ENCODE measurements at regions not wholly inside any gene's neighbourhood (a gene's known extent, or its start where the extent isn't known, plus 50 kb on each side); places are given as distances from the start of the nearest gene placed in this dataset.
"Not testable (repeated sequence)": the region's sequence is repeated elsewhere in the genome, so short reads cannot be mapped to it uniquely, and the experiment has no call there.

DNA sequence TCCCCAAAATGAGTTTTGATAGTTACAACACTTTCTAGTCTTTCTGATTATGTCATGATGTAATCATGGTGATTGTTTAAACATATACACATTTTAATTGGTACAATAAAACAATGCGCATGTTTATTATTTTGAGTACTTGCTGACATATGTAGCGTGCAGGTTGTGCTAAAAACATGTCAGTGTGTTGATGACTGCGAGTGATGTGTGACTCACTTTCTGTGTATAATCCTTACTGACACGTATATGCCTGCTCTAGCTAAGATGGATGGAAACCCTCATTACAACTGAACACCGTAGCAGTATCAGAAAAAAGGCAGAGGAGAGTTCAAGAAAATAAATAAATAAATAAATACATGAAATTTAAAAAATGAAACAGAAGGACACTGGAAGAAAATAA, 1552.4 kb upstream of the FLRT2 start:
- Histone ChIP-seq H3K4me3 (no peak overlapping the region), H3K4me1 (no peaks in the 10 kb centered on the region), H3K36me3 (no peaks in the 10 kb centered on the region), H3K27ac (no peak overlapping the region), H3K9me3 (no peaks in the 10 kb centered on the region), H3K27me3 (no peaks in the 10 kb centered on the region)
- TF ChIP-seq POLR2AphosphoS5 (IDR thresholded peaks at IDR 0.05) (no peak), POLR2A (IDR thresholded peaks at IDR 0.05) (no peak), EP300 (IDR thresholded peaks at IDR 0.05) (no peak)
- TF ChIP-seq, protein P1, sequence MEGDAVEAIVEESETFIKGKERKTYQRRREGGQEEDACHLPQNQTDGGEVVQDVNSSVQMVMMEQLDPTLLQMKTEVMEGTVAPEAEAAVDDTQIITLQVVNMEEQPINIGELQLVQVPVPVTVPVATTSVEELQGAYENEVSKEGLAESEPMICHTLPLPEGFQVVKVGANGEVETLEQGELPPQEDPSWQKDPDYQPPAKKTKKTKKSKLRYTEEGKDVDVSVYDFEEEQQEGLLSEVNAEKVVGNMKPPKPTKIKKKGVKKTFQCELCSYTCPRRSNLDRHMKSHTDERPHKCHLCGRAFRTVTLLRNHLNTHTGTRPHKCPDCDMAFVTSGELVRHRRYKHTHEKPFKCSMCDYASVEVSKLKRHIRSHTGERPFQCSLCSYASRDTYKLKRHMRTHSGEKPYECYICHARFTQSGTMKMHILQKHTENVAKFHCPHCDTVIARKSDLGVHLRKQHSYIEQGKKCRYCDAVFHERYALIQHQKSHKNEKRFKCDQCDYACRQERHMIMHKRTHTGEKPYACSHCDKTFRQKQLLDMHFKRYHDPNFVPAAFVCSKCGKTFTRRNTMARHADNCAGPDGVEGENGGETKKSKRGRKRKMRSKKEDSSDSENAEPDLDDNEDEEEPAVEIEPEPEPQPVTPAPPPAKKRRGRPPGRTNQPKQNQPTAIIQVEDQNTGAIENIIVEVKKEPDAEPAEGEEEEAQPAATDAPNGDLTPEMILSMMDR (IDR thresholded peaks at IDR 0.05), result no peak
- ATAC-seq (ENCODE audit: low FRiP score in 2 of 2) (no peak), DNase-seq (no peak)
- 91 to 94% methylated on average over 5 of the region's 5 CpGs for WGBS, 2 donors

DNA sequence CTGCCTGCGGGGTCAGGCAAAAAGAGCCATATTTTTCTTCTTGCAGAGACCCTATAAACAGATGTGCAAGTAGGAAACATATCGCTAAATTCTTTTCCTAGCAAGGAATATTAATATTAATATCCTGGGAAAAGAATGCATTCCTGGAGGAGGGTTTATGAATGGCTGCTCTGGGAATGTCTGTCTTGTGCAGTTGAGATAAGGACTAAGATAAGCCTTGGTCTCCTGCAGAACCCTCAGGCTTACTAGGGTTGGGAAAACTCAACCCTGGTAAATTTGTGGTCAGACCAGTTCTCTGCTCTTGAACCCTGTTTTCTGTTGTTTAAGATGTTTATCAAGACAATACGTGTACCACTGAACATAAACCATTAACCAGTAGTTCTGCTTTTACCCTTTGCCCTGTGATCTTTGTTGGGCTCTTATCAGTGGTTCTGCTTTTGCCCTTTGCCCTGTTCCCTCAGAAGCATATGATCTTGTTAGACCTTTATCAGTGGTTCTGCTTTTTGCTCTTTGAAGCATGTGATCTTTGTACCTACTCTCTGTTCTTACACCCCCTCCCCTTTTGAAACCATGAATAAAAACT, 1548.2 kb upstream of the FLRT2 start:
- H3K4me3 ChIP-seq; H3K4me1 ChIP-seq; DNase-seq; H3K27me3 ChIP-seq; H3K36me3 ChIP-seq; H3K9me3 ChIP-seq; ATAC-seq (ENCODE audit: low FRiP score in 2 of 2); H3K27ac ChIP-seq: not testable (repeated sequence)
- 84 to 86% methylated on average over 3 of the region's 3 CpGs for WGBS, 2 donors

DNA sequence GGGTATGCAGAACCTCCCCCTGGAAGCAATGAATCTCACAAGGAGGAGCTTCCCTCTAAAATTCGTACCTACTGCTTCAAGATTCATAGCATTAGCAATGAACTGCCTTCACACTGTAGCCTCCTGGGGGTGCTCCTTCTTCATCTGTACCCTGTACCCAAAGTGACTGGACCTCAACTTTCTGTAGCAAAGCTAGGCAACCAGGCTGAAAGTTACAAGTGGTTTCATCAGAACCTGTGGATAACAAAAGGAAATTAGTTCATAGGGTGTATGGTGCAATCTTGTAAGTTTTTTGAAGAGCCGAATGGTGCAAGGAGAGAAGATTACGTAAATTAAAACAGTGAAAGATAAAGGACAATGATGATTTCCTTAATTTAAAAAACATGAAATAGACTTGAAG, 1541.7 kb upstream of the FLRT2 start:
- Histone ChIP-seq H3K9me3 (no peaks in the 10 kb centered on the region), H3K4me1 (no peaks in the 10 kb centered on the region), H3K4me3 (no peak overlapping the region), H3K27me3 (no peaks in the 10 kb centered on the region), H3K27ac (no peak overlapping the region), H3K36me3 (no peaks in the 10 kb centered on the region)
- ATAC-seq (ENCODE audit: low FRiP score in 2 of 2) (no peak), DNase-seq (no peak)
- WGBS, 2 donors, result 69 to 71% methylated on average over 3 of the region's 3 CpGs
- TF ChIP-seq, protein P1 (IDR thresholded peaks at IDR 0.05), result no peak
- TF ChIP-seq POLR2AphosphoS5 (IDR thresholded peaks at IDR 0.05), result no peak
- TF ChIP-seq POLR2A (IDR thresholded peaks at IDR 0.05), result no peak
- TF ChIP-seq EP300 (IDR thresholded peaks at IDR 0.05), result no peak

DNA sequence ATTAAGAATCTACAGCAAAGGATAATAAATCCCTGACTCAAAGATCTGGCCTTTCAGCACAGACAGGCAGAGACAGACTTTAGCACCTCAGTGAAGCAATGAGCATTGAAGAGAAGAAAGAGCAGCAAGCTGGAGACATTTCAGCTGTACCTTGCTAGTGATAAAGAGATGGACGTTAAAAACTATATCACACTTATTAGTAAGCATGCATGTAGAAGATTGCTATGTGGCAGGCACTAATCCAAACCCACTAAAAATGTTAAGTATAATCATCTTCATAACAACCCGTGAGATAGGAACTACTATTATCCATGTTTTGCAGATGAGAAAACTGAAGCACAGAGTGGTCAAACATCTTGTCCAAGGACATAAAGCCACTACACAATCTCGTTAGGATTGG, 1538.3 kb upstream of the FLRT2 start:
- ATAC-seq (ENCODE audit: low FRiP score in 2 of 2) (no peak), DNase-seq (no peak)
- no peak overlapping the region for H3K27ac ChIP-seq
- H3K4me3 ChIP-seq, result no peak overlapping the region
- no peaks in the 10 kb centered on the region for H3K27me3 ChIP-seq
- no peaks in the 10 kb centered on the region for H3K36me3 ChIP-seq
- no peak for TF ChIP-seq EP300 (IDR thresholded peaks at IDR 0.05)
- TF ChIP-seq, protein P1 (IDR thresholded peaks at IDR 0.05), result no peak
- TF ChIP-seq POLR2A (IDR thresholded peaks at IDR 0.05), result no peak
- no peak for TF ChIP-seq POLR2AphosphoS5 (IDR thresholded peaks at IDR 0.05)
- no peaks in the 10 kb centered on the region for H3K9me3 ChIP-seq
- 77 to 89% methylated on average over 3 of the region's 3 CpGs for WGBS, 2 donors
- no peaks in the 10 kb centered on the region for H3K4me1 ChIP-seq

DNA sequence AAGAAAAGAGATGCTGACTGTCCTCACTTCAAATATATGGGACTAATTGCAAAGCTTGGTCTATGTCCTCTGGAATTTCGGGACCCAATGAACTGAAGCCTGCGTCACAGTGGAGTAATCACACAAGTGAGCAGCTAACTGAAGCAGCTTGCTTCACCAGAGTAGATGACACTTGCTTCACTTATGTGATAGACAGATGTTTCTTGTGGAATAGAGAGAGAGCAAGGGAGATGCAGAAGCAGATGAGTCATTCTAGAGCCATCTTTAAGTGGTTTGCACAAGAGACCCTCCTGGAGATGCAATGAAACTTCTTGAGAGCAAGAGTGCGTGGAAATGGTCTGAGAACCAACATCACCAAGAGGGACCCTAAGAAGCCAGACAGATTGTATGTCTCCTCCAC, 1537.1 kb upstream of the FLRT2 start:
- Histone ChIP-seq H3K9me3 (no peaks in the 10 kb centered on the region), H3K27me3 (no peaks in the 10 kb centered on the region), H3K27ac (no peak overlapping the region), H3K4me1 (no peaks in the 10 kb centered on the region), H3K4me3 (no peak overlapping the region), H3K36me3 (no peaks in the 10 kb centered on the region)
- no peak for TF ChIP-seq POLR2A (IDR thresholded peaks at IDR 0.05)
- WGBS, 2 donors, result 81 to 90% methylated on average over 3 of the region's 3 CpGs
- ATAC-seq (ENCODE audit: low FRiP score in 2 of 2) (no peak), DNase-seq (no peak)

DNA sequence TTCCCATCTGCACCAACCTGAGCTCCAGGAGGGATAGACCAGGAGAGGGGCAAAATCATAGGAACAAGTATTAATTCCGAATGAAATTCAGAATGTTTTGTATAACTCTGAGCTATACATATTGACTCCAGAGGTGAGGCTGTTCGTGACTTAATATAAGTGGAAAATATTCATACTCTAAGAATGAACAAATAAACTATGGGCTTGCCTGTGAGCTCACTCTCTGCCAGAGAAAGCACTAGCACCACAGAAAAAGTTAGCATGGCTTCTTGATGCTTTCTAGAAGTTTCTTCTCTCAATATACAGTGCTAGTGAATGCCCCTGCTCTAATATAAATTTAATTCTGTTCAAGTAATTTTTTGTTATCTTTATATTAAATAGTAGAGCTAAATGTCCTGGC, 1536.4 kb upstream of the FLRT2 start:
- H3K9me3 ChIP-seq, result no peaks in the 10 kb centered on the region
- no peaks in the 10 kb centered on the region for H3K4me1 ChIP-seq
- no peaks in the 10 kb centered on the region for H3K36me3 ChIP-seq
- no peak overlapping the region for H3K4me3 ChIP-seq
- H3K27ac ChIP-seq, result no peak overlapping the region
- no peaks in the 10 kb centered on the region for H3K27me3 ChIP-seq
- ATAC-seq (ENCODE audit: low FRiP score in 2 of 2), result no peak
- DNase-seq, result no peak
- TF ChIP-seq POLR2A (IDR thresholded peaks at IDR 0.05), result no peak
- TF ChIP-seq POLR2AphosphoS5 (IDR thresholded peaks at IDR 0.05), result no peak
- no peak for TF ChIP-seq EP300 (IDR thresholded peaks at IDR 0.05)
- TF ChIP-seq, protein P1 (IDR thresholded peaks at IDR 0.05), result no peak
- WGBS, 2 donors, result 83 to 98% methylated on average over 2 of the region's 2 CpGs

Measured in upper lobe of left lung (tissue), 6 donors.